ENCODE measurements at regions not wholly inside any gene's neighbourhood (a gene's known extent, or its start where the extent isn't known, plus 50 kb on each side); places are given as distances from the start of the nearest gene placed in this dataset.
"Not testable (repeated sequence)": the region's sequence is repeated elsewhere in the genome, so short reads cannot be mapped to it uniquely, and the experiment has no call there.

DNA sequence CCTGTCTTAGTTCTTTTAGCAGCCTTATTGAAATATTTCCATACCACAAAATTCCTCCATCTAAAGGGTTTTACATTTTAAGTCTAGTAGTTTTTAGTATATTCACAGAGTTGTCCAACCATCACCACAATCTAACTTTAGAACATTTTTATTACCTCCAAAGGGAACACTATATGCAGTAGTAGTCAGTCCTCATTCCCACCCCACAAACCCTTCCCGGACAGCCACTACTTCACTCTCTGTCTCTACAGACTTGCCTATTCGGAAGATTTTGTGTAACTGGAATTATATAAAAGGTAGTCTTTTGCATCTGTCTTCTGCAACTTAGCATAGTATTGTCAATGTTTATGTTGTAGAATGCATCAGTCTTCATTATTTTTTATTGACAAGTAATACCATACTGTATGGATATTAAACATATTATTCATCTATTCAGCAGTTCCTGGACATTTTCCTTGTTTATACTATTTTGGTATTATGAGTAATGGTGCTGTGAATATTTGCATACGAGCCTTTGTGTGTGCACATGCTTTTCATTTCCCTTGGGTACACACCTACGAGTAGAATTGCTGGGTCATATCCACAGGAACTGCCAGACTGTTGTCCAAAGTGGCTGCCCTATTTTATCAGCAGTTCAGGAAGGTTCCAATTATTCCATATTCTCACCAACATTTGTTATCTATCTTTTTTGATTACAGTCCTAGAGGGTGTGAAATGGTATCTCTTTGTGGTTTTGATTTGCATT, 60.9 kb upstream of the LANCL2 start:
- no peak for DNase-seq

DNA sequence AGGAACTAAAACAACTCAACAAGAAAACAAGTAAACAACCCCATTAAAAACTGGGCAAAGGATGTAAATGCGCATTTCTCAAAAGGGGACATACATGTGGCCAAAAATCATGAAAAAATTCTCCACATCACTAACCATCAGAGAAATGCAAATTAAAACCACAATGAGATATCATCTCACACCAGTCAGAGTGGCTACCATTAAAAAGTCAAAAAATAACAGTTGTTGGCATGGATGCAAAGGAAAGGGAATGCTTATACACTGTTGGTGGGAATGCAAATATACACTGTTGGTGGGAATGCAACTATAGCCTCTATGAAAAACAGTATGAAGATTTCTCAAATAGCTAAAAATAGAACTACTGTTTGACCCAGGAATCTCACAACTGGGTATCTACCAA, 60.0 kb upstream of the LANCL2 start:
- no peak for DNase-seq

DNA sequence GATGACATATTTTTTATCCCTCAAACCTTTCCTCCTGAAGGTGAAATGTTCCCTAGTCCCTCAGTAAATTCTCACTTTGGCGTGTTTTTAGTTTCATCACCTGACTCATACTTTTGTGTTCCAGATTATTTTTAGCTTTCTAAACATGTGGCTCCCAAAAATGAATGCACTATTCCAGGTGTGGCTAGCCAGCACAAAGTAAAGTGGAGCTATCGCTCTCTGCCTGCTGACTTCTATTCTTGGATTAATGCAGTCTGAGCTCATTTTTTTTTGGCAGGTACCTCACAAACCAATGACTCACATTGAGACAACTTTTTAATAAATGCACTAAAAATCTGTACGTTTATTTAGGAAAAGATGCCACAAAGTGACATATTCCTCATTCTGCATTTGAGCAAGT, 58.8 kb upstream of the LANCL2 start:
- DNase-seq, result no peak

DNA sequence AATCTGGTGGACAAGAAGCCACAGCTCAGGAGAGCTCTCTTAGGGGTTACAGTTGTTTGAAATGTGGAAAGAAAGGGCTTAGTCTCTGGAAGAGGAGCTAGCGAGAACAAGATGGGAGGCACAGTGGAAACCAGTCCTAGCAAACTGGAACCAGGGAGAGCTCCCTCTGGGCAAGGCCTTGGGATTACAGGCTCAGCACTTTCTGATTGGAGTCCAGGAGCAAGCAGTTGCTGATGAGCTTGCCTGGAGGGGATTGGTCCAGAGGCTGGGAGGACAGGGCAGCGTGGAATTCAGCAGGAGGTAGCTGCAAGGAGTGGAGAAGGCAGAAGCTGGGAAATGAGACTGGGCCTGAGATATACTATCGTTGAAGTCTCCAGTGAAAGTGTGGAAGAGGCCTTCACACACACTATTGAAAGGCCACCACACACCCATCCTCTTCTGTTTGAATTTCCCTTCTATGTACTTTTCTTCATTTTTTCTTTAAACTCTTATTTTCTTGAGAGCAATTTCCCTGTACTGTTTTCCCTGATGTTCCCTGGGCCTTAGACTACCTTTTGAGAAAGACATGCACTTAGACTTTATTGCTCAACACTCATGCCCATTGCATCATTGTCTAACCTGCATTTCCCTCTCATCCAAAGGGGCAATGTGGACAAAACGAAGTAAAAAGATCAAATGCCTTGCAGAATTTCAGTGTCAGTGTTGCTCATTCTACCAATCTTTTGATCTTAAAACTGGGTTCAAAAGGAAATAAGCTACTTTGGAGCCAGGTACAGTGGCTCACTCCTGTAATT, 57.8 kb upstream of the LANCL2 start:
- no peak for DNase-seq

DNA sequence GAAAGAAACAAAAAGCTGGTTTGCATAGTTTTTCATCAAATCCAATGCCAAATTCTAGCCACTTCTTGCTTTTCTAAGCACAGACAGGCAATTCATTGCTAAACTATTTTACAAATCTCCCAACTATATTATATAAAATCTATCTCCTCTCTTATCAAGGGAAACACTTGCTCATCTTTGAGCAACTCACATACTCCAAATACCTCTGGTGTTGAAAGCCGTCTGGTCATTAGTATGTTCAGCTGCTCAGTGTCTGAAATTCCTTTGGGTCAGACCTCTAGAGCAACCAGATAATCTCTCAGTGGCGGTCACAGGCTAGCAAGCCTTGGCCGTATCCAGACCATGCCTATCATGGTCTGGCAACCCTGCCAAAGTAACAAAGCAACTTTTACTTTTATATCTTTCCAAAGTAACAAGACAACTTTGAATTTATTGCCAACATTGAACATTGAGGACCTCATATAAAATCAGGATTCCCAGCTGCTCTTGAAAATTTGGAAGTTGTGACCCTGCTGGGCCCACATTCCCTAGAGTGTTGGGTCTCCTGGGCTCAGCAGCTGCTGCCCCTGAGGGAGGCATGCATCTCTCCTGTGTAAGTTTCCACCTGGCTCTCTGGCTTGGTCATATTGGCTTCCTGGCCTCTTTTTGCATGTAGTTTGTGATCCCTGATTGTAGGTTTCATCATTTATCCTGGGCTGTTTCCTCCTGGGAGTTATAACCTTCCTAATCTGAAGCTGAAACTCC, 56.8 kb upstream of the LANCL2 start:
- DNase-seq, result no peak

DNA sequence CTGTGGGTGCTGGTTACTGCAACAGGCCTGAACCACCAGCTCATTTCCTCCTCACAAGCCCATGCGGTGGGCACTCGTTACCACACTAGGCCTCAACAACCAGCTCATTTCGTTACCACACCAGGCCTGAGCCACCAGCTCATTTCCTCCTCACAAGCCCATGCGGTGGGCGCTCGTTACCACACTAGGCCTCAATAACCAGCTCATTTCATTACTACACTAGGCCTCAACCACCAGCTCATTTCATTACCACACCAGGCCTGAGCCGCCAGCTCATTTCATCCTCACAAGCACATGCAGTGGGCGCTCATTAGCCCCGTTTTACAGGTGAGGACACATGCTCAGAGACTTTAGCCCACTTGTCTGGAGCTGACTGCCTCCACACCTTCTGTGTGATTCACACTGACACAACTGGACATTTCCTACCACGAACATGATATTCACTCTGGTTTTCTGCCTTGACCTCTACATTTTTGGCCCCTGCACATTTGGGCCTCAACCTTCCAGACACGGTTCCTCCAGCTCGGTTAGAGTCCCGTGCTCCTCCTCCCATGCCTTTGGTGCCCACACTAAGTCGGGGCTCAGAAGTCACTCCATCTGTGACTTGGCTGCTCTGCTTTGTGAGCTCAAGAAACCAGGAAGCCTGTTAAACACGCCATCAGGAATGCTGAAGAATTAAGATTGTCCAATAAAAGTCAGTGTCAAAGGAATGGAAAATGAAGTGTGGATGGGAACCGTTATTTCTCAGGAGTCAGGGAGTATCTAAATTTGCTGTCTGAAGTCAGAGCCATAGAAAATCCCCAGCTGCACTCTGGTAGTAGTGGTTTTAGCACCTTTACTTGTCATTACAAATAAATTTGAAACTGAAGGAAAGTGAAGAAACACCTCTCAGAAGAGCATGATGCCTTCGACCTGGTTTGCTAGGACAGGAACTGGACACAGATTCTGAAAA, 55.8 kb upstream of the LANCL2 start:
- no peak for DNase-seq

DNA sequence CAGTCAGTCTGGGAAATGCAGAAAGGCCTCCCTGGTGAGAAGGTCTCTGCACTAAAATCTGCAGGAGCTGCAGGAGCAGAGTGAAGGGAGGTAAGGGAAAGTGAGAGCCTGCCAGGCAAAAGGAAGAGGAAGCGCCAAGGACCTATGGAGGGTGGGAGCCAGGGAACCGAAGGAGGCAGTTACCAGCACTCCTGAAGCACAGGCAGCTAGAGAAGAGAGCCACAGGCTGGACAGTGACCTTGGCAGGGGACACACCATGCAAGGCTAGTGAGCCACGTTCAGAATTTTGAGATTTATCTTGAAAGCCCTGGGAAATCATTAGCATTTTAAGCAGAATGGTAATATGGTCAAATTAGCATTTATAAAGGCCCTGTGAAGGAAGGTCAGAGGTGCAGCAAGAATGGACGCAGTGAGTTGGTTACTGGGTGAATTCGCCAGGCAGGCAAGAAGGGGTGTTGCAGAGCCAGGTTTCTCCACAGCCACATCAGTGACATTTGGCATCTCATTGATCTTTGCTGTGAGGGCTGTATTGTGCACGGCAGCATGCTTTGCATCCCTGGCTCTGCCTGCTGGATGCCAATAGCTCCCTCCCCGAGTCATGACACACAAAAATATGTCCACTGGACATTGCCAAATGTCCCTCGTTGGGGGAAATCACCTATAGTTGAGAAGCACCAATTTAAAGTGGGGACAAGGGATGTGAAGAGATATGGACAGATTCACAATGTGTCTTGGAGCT, 54.7 kb upstream of the LANCL2 start:
- DNase-seq, result no peak

DNA sequence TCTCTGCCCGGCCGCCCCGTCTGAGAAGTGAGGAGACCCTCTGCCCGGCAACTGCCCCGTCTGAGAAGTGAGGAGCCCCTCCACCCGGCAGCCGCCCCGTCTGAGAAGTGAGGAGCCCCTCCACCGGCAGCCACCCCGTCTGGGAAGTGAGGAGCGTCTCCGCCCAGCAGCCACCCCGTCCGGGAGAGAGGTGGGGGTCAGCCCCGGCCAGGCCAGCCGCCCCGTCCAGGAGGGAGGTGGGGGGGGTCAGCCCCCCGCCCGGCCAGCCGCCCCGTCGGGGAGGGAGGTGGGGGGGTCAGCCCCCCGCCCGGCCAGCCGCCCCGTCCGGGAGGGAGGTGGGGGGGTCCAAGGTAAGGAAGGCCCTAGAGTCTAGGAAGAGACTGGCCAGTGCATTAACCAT, 53.2 kb upstream of the LANCL2 start:
- DNase-seq, result not testable (repeated sequence)

DNA sequence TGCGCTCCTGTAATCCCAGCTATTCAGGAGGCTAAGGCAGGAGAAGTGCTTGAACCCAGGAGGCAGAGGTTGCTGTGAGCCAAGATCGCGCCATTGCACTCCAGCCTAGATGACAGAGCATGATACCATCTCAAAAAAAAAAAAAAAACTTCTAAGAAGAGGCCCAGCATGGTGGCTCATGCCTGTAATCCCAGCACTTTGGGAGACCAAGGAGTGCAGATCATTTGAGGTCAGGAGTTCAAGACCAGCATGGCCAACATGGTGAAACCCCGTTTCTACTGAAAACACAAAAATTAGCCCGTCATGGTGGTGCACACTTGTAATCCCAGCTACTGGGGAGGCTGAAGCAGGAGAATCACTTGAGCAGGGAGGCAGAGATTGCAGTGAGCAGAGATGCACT, 51.5 kb upstream of the LANCL2 start:
- DNase-seq, result not testable (repeated sequence)

DNA sequence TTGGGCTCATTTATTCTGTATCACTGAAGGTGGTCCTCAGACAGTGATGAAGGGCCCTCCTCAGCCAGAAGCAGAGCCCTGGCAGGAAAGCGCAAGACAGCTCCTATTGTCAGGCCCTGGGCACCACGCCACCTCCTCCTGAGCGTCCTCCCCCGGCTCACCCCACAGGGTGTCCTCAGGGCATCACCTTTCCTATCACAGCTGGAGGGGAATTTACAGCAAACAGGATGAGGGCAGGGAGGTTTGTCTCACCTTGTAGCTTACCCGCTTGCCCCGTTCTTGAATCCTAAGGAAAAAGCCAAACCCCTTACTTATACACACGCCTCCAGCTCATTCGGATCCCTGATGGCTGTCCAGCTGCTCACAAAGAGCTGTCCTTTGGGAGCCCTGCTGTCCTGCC, 50.2 kb upstream of the LANCL2 start:
- DNase-seq, result no peak
